NAMALWA (cell line): ENCODE measurements at regions not wholly inside any gene's neighbourhood (a gene's known extent, or its start where the extent isn't known, plus 50 kb on each side); places are given as distances from the start of the nearest gene placed in this dataset.
"Not testable (repeated sequence)": the region's sequence is repeated elsewhere in the genome, so short reads cannot be mapped to it uniquely, and the experiment has no call there.

Experiments used
- DNase-seq: peaks from one replicate; pipeline ENCODE4 v3.0.0-alpha.2; 2015; ENCODE audit warnings: low spot score

DNA sequence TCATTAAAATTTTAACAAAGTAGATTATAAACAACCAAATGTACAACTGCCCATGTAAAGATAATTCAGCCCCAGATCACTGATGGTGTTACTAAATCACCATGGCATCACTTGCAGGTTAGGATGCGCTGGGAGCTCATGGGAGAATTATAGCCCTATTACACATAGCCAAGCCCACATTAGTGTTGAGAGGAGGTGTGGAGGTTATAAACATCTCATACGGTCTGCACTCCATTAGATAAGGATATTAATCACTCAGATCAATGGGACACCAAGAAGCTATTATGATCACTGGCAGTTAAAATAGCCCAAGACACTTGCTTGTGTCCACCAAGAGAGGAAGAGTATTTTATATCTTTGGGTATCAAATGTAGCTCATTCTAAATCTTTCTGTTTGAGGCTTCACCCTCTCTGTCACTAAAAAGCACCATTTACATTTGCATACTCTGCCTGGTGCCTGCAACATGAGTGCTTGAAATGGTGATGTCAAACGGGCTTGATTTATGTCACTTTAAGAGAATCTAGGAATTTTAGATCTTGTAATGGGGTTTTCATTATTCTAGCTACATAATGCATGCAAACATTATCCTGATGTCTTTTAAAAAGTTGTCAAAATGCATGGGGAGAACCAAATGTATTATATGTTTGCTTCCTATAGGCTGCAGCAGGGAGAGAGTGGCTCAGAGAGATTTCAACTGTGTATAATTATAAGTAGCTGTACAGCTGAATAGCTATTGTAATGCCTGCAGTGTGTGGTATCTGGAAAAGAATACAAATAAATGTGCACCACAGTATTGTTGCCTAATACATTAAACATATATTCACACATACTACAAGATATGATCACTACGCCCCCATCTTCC lies 654.1 kb upstream of the MARCKS start:
- no peak for DNase-seq

DNA sequence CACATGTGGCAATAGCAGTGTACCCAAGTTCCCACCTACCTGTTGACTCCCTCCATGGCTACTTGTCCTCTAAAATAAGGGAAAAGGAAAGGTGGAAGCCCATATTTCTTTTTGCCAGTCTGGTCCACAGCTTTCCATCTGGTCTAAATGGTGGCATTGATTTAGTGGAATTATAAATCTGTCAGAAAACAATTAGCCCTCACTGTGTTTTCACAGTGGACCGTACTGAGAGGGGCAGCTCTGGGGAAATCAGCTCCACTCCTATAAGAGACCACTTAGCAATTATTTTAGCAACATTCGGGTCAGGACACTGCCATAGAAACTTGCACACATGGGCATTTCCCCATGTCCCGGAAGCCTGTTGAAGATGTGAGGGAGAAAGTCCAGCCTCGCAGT lies 653.4 kb upstream of the MARCKS start:
- no peak for DNase-seq

DNA sequence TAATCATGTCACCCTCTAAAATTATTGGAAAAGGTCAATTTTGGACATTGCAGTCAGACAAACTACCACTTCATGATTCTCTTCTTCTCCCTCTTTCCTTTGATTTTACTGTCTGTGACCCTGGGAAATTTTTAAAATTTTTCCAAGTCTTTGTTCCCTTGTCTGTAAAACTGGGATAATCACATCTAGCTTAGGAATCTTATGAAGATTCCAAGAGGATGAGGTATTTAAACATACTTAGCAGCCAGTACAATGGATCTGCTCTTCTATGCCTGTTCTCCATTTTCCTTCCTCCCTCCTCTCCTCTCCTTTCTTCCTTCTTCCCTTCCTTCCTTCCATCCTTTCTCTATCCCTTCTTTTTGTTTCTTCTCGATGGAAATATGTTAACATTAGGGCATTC lies 651.6 kb upstream of the MARCKS start:
- no peak for DNase-seq

DNA sequence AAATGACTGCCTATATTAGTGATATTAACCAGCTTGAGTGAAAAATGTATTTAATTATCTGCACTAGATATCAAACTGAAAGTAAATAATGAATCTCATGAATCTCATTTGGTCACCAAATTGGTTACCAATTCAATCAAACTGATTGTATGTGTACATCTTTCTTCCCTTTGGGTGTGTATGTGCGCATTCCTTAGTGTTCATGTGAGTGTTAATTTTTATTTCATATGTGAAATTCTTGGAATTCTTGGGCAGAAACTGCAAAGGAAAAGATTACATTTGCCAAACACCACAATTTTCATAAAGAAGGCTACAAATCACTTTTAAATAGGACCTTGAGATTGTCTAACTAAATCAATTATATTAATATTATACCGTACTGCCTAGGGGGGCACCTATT lies 648.4 kb upstream of the MARCKS start:
- no peak for DNase-seq

- DNase-seq, result no peak
Measured at GRCh38 chr6:113209315-113209714, 647.8 kb upstream of the MARCKS start.

- no peak for DNase-seq
Measured at GRCh38 chr6:113211170-113211569, 646.0 kb upstream of the MARCKS start.

GRCh38 chr6:113219783-113220182 lies 637.4 kb upstream of the MARCKS start:
- no peak for DNase-seq

DNA sequence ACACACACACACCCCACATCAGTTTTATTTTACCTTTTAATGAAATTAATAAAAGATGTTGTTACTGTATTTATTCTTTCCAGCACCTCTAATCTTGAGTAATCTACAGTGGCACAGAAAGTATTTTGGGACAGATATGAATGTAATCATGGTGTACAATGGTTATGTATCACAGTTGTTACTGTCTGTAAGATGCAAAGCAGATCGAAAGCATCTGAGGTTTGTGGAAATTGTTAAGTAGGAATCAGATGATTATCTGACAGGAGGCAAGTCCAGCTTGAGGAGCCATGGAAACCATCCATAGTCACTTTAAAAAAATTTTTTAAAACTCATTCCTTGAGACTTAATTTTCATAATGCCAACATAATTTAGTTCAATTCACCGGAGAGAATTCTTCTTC lies 636.3 kb upstream of the MARCKS start:
- no peak for DNase-seq

- no peak for DNase-seq
Measured at GRCh38 chr6:113221850-113222249, 635.3 kb upstream of the MARCKS start.

GRCh38 chr6:113246186-113246585 lies 611.0 kb upstream of the MARCKS start:
- DNase-seq, result no peak

DNA sequence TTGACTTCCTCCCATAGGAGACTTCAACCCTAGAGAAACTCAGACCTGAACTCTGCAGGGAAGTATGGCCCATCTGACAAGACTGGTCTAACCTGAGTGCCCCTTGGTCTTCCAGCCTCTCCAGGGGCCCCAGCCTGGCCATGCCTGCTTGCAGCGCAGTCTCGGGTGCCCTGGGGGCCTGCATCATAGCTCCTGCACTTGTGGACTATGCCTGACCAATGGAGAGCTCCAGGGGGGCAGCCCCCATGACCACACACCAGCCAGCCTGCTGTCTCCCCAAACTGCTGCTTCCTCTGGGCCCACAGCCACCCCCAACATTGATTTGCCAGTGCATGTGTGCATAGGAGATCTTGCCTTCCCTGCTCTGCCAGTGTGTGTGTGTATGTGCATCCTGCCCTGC lies 608.6 kb upstream of the MARCKS start:
- DNase-seq, result no peak

DNA sequence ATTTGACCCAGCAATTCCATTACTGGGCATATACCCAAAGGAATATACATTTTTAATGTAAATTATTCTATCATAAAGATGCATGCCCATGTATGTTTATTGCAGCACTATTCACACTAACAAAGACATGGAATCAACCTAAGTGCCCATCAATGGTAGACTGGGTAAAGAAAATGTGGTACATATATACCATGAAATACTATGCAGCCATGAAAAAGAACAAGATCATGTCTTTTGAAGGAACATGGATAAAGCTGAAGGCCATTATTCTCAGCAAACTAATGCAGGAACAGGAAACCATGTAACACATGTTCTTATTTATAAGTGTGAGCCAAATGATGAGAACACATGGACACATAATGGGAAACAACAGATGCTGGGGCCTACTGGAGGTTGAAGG lies 603.0 kb upstream of the MARCKS start:
- DNase-seq, result not testable (repeated sequence)

GRCh38 chr6:113258771-113259170 lies 598.4 kb upstream of the MARCKS start:
- DNase-seq, result no peak

DNA sequence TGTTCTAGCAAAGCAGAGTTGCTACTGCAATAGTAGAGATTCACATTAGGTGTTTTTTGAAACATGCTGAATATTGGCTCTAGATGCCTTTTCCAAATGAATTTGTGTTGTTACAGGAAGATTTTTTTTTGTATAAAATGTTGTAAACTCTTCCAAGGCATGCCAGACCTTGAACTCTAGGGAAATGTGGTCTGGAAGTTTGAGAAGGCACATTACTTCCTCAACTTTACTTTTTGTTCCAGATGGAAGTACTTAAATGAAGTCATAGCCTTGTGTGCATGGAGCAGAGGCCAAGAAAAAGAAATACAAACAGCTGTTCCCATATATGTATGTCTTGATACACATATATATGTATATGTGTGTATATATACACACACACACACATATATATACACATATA lies 585.7 kb upstream of the MARCKS start:
- no peak for DNase-seq

DNA sequence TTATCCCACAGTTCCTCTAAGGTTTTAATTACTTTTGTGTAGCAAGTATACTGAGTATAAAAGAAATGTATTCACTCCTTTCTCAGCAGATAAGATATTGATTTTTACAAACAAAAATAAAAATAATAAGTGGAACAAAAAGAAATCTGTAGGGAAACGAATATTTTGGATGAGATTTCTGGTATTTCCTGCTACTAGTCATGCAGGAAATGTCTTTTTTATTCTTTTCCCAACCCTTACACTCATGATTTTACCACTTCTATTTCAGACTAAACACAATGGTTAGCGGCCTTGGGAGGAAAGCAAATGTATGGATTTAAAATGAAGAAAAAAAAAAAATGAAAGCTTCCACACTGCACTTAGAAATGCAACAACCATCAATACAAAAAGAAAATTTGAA lies 580.5 kb upstream of the MARCKS start:
- DNase-seq, result no peak

DNA sequence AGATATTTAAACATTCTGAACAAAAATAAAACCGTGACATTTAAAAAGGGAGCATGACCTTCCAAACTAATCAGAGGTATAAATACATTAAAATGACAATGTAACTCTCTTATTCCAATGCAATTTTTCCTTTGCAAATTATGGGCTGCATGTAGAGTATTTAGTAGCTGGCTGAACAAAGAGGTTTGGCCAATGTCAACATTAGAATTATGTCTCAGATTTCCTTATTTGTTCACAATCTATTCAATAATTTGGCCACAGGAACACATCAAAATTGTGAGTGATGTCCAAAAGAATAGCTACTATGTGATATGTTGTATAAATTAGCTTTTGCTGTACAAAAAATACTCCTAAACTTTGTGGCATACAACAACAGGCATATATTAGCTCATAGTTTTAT lies 580.0 kb upstream of the MARCKS start:
- no peak for DNase-seq

DNA sequence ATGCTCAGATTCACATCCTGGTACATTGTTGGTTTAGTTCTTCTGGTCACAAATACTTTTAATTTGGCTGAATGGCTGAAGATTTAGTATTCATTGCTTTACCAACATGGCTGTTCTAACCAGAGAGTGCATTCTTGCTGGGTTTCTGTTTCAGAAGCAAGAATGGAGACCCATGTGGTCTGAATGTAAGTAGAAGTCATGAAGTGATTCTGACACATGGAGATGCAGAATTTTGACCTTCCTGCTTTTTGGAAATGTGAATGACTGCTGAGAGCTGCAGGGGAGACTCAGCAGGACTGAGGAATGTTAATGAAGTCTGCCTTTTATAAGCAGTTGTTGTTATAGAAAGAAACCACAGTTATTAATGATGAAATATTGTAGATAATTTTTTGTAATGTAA lies 576.1 kb upstream of the MARCKS start:
- DNase-seq, result no peak

DNA sequence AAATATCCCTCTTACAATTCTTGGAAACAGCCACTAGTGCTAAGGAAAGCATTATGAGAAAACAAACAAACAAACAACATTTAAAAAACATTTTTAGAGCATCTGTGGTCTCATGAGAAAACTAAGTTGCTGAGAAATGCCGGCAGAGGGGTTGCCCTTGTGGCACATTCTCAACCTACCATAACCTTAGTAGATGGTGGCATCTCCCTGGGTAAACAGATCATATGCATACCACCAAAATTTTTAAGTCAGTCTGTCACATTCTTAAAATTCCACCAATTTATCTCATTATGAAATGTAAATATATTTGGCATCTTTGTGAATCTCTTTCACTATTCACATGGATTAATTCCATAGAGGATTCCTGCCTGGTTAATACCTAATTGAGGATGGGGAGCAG lies 575.7 kb upstream of the MARCKS start:
- DNase-seq, result no peak

- DNase-seq, result no peak
Measured at GRCh38 chr6:113287396-113287795, 569.7 kb upstream of the MARCKS start.

GRCh38 chr6:113288409-113288808 lies 568.7 kb upstream of the MARCKS start:
- no peak for DNase-seq

- DNase-seq, result no peak
Measured at GRCh38 chr6:113289166-113289565, 568.0 kb upstream of the MARCKS start.

DNA sequence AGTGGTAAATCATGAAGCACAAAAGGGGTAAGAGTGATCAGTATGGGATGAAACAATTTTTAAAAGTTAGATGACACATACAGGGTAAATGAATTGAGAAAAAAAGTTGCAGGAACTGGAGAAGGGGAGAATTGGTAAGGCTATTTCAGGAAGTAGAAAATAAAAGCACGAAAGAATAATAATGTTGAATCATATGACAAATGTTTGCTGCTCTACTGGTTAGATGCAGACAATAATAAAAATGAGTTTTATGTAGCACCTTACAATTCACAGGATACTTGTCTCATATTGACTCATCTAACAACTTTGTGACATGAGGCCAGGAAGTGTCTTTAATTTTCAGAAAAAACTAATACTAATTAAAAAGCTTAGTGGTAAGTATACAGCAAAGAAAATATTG lies 566.5 kb upstream of the MARCKS start:
- no peak for DNase-seq

- no peak for DNase-seq
Measured at GRCh38 chr6:113291751-113292445, 565.2 kb upstream of the MARCKS start.
